Endothelial cell of umbilical vein (primary cell): ENCODE measurements at regions not wholly inside any gene's neighbourhood (a gene's known extent, or its start where the extent isn't known, plus 50 kb on each side); places are given as distances from the start of the nearest gene placed in this dataset.

Source experiments
- BruUV-seq: library from RNA; stranded (reverse); fragments of 400-500 nt; replicated peaks from 2 replicates; lab custom pipeline; 2021; lab: Mats Ljungman, UMichigan
- CTCF ChIA-PET: fragments of 300-600, 350-600 bp; sonication (Branson Sonifier 250); formaldehyde crosslinking; loops from one replicate; lab custom pipeline; 2021; ENCODE audit warnings: antibody characterized with exemption, inconsistent platforms; lab: Charles Lee
- POLR2A ChIA-PET: fragments of 300-600, 350-600 bp; sonication (Branson Sonifier 250); formaldehyde crosslinking; loops from one replicate; lab custom pipeline; 2021; ENCODE audit warnings: antibody characterized with exemption, inconsistent platforms; lab: Charles Lee
- DNase-seq: peaks from one replicate; pipeline ENCODE4 v3.0.0-alpha.2; 2011; ENCODE audit warnings: low read depth, low spot score
- FAIRE-seq: peaks from 2 replicates; lab custom pipeline; 2011; peaks lifted over from hg19 to GRCh38; lab: Jason Lieb, UNC
- H2AFZ ChIP-seq: 2 replicates; pipeline ENCODE4 v1.6.0; 2012; ENCODE audit warnings: low read depth, low read length, control low read depth, inconsistent platforms
- H3K27ac ChIP-seq: 2 replicates; pipeline ENCODE4 v1.5.1; 2011; ENCODE audit warnings: low read depth, mild to moderate bottlenecking, control low read depth, low read length, moderate library complexity; ENCODE audit not compliant: insufficient read depth
- H3K27me3 ChIP-seq, 2 experiments: 2 replicates each; pipeline versions ENCODE4 v1.6.0 to v1.6.1; 2011; ENCODE audit warnings: low read length in 2 of 2, mixed read lengths in 1 of 2; ENCODE audit not compliant: control insufficient read depth in 2 of 2, insufficient read depth in 2 of 2
- H3K36me3 ChIP-seq, 2 experiments: 2 replicates in 1 of 2; 3 replicates in 1 of 2; pipeline ENCODE4 v1.5.1; 2011; ENCODE audit warnings: low read length in 2 of 2, mild to moderate bottlenecking in 1 of 2, moderate library complexity in 1 of 2; ENCODE audit not compliant: control insufficient read depth in 2 of 2, insufficient read depth in 2 of 2; ENCODE audit errors: extremely low read depth in 1 of 2
- H3K4me1 ChIP-seq: 3 replicates; pipeline ENCODE4 v1.5.1; 2011; ENCODE audit warnings: mild to moderate bottlenecking, low read length; ENCODE audit not compliant: control insufficient read depth, insufficient read depth; ENCODE audit errors: extremely low read depth
- H3K4me2 ChIP-seq: 2 replicates; pipeline ENCODE4 v1.6.1; 2011; ENCODE audit warnings: low read length, control low read depth, mixed read lengths; ENCODE audit not compliant: insufficient read depth
- H3K4me3 ChIP-seq, 3 experiments: fragments of 200-600 bp in 1 of 3; sonication (generic), shearing (Covaris generic) in 1 of 3; replicated peaks in 1 of 3; 2 replicates each; pipeline ENCODE4 v1.5.1; 2011 to 2016; ENCODE audit warnings: control low read depth in 3 of 3, low read length in 3 of 3, mild to moderate bottlenecking in 2 of 3, inconsistent platforms in 1 of 3, low read depth in 1 of 3, moderate library complexity in 1 of 3; ENCODE audit not compliant: insufficient read depth in 1 of 3
- H3K79me2 ChIP-seq: 2 replicates; pipeline ENCODE4 v1.6.0; 2012; ENCODE audit warnings: low read length, inconsistent platforms; ENCODE audit not compliant: control insufficient read depth, insufficient read depth
- H3K9ac ChIP-seq: replicated peaks from 2 replicates; pipeline ENCODE3; 2011; ENCODE audit warnings: low read length, control low read depth; ENCODE audit not compliant: insufficient read depth; ENCODE audit errors: extremely low read depth
- H3K9me1 ChIP-seq: replicated peaks from 3 replicates; pipeline ENCODE4 v1.6.0; 2011; ENCODE audit warnings: mild to moderate bottlenecking, low read length; ENCODE audit not compliant: control insufficient read depth, insufficient read depth; ENCODE audit errors: extremely low read depth
- H3K9me3 ChIP-seq: replicated peaks from 2 replicates; pipeline ENCODE4 v1.5.1; 2012; ENCODE audit warnings: low read length, inconsistent platforms; ENCODE audit not compliant: control insufficient read depth, insufficient read depth
- H4K20me1 ChIP-seq: replicated peaks from 2 replicates; pipeline ENCODE3; 2011; ENCODE audit warnings: mild to moderate bottlenecking, low read length; ENCODE audit not compliant: control insufficient read depth, insufficient read depth; ENCODE audit errors: extremely low read depth
- EZH2 ChIP-seq: IDR thresholded peaks from 2 replicates; pipeline ENCODE4 v1.6.1; 2012; ENCODE audit warnings: borderline replicate concordance, low read depth, mild to moderate bottlenecking, moderate library complexity, low read length, inconsistent platforms; ENCODE audit not compliant: severe bottlenecking
- FOS ChIP-seq: IDR thresholded peaks from 2 replicates; pipeline ENCODE4 v1.6.1; 2011; ENCODE audit warnings: mild to moderate bottlenecking, low read length, moderate library complexity, borderline replicate concordance; ENCODE audit not compliant: insufficient read depth
- GATA2 ChIP-seq: IDR thresholded peaks from 2 replicates; pipeline ENCODE4 v1.7.0; 2011; ENCODE audit warnings: low read depth, mild to moderate bottlenecking, moderate library complexity, mixed read lengths, low read length; ENCODE audit not compliant: insufficient read length, insufficient read depth
- JUN ChIP-seq: IDR thresholded peaks from 2 replicates; pipeline ENCODE4 v1.6.1; 2011; ENCODE audit warnings: borderline replicate concordance, low read depth; ENCODE audit not compliant: insufficient read length, insufficient read depth
- MYC ChIP-seq: IDR thresholded peaks from one replicate; pipeline ENCODE4 v1.6.1; 2011; ENCODE audit warnings: mild to moderate bottlenecking, low read depth, low read length
- POLR2A ChIP-seq: IDR thresholded peaks from 2 replicates; pipeline ENCODE4 v1.6.1; 2012; ENCODE audit warnings: low read depth, mild to moderate bottlenecking, control low read depth, low read length
- POLR2AphosphoS5 ChIP-seq: IDR thresholded peaks from 2 replicates; pipeline ENCODE4 v1.6.1; 2012; ENCODE audit warnings: low read depth, mild to moderate bottlenecking, control low read depth, low read length, moderate library complexity; ENCODE audit not compliant: insufficient read depth
- dilution Hi-C: fragments of 300-500 bp; cut with MboI; formaldehyde crosslinking; loops from one replicate; pipeline ENCODE4 v1.15.0; 2019; ENCODE audit warnings: low sequenced_read_pairs; ENCODE audit not compliant: extremely low pct_ligation_motif_present
- intact Hi-C: fragments of 100-400 bp; cut with micrococcal nuclease; formaldehyde crosslinking; loops from one replicate; pipeline ENCODE4 v1.10.0; 2022
- TF ChIP-seq, protein P1 (sequence below): IDR thresholded peaks from 2 replicates; pipeline ENCODE4 v1.6.1; 2011; ENCODE audit not compliant: insufficient read depth, insufficient read length
- TF ChIP-seq, protein P2 (sequence below), 2 donors: IDR thresholded peaks; 1 replicate in 1 of 2; 2 replicates in 1 of 2; pipeline ENCODE4 v1.5.1; 2011; ENCODE audit warnings: low read length in 2 of 2, mild to moderate bottlenecking in 2 of 2, moderate library complexity in 2 of 2, control low read depth in 1 of 2, inconsistent platforms in 1 of 2, low read depth in 1 of 2; ENCODE audit not compliant: insufficient read depth in 1 of 2; ENCODE audit errors: extremely low read depth in 1 of 2

DNA sequence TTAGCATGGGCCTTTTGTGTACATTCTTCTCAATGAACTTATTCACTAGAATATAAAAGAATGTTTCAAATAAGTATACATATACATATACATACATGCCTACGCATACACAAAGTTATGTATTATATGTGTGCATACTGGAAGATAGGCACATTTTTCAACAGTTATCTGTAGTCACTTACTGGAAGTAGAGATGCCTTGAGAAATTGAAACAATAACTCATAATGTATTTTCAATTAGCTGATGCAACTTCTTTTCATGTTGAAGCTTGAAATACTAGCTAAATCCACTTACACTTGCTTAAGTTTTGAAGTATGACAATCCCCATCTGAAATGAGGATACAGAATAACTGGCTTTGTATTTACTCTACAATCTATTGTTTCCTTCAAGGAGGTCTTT, 469.0 kb upstream of the PTGER4 start:
- Histone ChIP-seq H3K27ac (no peak overlapping the region), H3K4me1 (no peaks in the 10 kb centered on the region), H3K9ac (no peak overlapping the region), H3K4me2 (no peak overlapping the region), H3K27me3 (no peaks in the 10 kb centered on the region), H3K79me2 (no peaks in the 10 kb centered on the region), H3K9me1 (no peaks in the 10 kb centered on the region), H3K9me3 (no peaks in the 10 kb centered on the region), H4K20me1 (no peaks in the 10 kb centered on the region), H3K4me3 (no peak overlapping the region), H3K36me3 (no peaks in the 10 kb centered on the region), H2AFZ (no peak overlapping the region)
- POLR2A ChIA-PET = no interaction called here
- TF ChIP-seq GATA2 = no peak
- TF ChIP-seq, protein P1, sequence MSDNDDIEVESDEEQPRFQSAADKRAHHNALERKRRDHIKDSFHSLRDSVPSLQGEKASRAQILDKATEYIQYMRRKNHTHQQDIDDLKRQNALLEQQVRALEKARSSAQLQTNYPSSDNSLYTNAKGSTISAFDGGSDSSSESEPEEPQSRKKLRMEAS = no peak
- no peak for TF ChIP-seq MYC
- no peak for TF ChIP-seq POLR2AphosphoS5
- no peak for TF ChIP-seq POLR2A
- TF ChIP-seq, protein P2, sequence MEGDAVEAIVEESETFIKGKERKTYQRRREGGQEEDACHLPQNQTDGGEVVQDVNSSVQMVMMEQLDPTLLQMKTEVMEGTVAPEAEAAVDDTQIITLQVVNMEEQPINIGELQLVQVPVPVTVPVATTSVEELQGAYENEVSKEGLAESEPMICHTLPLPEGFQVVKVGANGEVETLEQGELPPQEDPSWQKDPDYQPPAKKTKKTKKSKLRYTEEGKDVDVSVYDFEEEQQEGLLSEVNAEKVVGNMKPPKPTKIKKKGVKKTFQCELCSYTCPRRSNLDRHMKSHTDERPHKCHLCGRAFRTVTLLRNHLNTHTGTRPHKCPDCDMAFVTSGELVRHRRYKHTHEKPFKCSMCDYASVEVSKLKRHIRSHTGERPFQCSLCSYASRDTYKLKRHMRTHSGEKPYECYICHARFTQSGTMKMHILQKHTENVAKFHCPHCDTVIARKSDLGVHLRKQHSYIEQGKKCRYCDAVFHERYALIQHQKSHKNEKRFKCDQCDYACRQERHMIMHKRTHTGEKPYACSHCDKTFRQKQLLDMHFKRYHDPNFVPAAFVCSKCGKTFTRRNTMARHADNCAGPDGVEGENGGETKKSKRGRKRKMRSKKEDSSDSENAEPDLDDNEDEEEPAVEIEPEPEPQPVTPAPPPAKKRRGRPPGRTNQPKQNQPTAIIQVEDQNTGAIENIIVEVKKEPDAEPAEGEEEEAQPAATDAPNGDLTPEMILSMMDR (IDR thresholded peaks at IDR 0.05; ENCODE audit: extremely low read depth in 1 of 2, insufficient read depth in 1 of 2, low read depth in 1 of 2, low read length in 2 of 2) = no peak
- no peak for TF ChIP-seq FOS
- no peak for TF ChIP-seq EZH2
- TF ChIP-seq JUN = no peak
- DNase-seq (no peak), FAIRE-seq (no peak)
- no TSS peak for BruUV-seq
- intact Hi-C loops (no loop called here), dilution Hi-C loops (no loop called here)
- CTCF ChIA-PET = no interaction called here
